ENCODE measurements at regions not wholly inside any gene's neighbourhood (a gene's known extent, or its start where the extent isn't known, plus 50 kb on each side); places are given as distances from the start of the nearest gene placed in this dataset.

DNA sequence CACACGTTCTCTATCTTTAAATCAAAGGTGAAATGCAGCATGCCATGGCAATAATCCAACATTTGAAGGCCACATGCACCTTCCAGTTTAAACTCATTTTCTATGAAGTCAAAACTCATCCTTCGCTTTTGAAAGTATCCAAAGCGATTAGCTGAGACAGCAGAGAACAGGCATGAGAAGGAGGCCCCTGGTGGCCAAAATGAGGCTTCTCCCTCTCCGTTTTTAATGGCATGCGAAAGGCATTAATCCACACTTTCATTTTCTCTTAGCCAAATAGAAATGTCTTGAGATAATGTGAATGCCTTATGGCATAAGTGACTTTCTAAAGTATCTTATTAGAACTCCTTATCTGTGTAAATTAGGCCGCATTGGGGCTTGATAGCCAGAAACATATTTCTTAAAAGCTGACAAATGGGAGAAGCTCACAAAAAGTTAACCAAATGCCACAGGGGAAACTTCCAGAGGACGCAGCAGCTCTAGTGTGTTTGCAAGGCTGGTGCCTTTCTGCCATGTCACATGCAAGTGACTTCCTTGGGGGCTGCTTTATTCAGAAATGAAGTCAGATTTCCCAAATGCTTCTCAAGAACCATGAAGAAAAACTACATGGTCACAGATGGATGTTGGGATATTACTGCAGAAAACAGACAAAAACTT lies 1189.6 kb downstream of the SORCS1 start:
- H3K4me1 ChIP-seq, result no peaks in the 10 kb centered on the region
- ATAC-seq (no peak), DNase-seq (no peak)
- H3K4me3 ChIP-seq, result no peak overlapping the region
- intact Hi-C loops (cut with DNase I), result no loop called here
- H3K36me3 ChIP-seq (ENCODE audit: insufficient read depth in 1 of 2, low read depth in 1 of 2), result no peaks in the 10 kb centered on the region
- 29 to 42% (median 29%) methylated on average over 7 of the region's 7 CpGs for WGBS, 3 donors
- no peak overlapping the region for H3K27ac ChIP-seq
- TF ChIP-seq, protein P1, sequence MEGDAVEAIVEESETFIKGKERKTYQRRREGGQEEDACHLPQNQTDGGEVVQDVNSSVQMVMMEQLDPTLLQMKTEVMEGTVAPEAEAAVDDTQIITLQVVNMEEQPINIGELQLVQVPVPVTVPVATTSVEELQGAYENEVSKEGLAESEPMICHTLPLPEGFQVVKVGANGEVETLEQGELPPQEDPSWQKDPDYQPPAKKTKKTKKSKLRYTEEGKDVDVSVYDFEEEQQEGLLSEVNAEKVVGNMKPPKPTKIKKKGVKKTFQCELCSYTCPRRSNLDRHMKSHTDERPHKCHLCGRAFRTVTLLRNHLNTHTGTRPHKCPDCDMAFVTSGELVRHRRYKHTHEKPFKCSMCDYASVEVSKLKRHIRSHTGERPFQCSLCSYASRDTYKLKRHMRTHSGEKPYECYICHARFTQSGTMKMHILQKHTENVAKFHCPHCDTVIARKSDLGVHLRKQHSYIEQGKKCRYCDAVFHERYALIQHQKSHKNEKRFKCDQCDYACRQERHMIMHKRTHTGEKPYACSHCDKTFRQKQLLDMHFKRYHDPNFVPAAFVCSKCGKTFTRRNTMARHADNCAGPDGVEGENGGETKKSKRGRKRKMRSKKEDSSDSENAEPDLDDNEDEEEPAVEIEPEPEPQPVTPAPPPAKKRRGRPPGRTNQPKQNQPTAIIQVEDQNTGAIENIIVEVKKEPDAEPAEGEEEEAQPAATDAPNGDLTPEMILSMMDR (IDR thresholded peaks at IDR 0.05), result peak; percentile 37
- H3K27me3 ChIP-seq (ENCODE audit: insufficient read depth in 3 of 3, low read length in 2 of 3), result no peaks in the 10 kb centered on the region
- H3K9me3 ChIP-seq, result no peaks in the 10 kb centered on the region

DNA sequence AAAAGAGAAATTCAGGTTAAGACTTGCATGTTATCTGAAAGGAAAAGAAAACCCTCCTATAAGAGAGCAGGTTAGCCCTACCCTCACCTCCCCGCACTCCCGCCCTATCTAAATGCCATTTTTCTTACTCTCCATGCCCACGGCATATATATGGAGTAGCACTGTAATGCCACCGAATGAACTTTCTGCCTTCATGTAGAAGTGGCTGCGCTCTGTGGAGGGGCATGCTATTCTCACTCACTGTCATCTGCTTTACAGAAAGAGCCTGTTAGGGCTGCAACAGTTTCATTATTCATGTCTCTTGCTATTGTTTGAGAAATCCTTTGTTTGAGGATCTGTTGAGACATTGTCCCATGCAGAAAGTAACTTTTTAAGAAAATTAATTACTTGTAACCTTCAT lies 1190.6 kb downstream of the SORCS1 start:
- Histone ChIP-seq H3K36me3 (ENCODE audit: insufficient read depth in 1 of 2, low read depth in 1 of 2) (no peaks in the 10 kb centered on the region), H3K4me1 (no peaks in the 10 kb centered on the region), H3K9me3 (no peaks in the 10 kb centered on the region), H3K27me3 (ENCODE audit: insufficient read depth in 3 of 3, low read length in 2 of 3) (no peaks in the 10 kb centered on the region), H3K4me3 (no peak overlapping the region), H3K27ac (no peak overlapping the region)
- TF ChIP-seq, protein P1 (IDR thresholded peaks at IDR 0.05), result no peak
- ATAC-seq, result no peak
- no peak for DNase-seq
- WGBS, 3 donors, result 87 to 95% (median 95%) methylated on average over 5 of the region's 5 CpGs
- intact Hi-C loops (cut with DNase I), result no loop called here

DNA sequence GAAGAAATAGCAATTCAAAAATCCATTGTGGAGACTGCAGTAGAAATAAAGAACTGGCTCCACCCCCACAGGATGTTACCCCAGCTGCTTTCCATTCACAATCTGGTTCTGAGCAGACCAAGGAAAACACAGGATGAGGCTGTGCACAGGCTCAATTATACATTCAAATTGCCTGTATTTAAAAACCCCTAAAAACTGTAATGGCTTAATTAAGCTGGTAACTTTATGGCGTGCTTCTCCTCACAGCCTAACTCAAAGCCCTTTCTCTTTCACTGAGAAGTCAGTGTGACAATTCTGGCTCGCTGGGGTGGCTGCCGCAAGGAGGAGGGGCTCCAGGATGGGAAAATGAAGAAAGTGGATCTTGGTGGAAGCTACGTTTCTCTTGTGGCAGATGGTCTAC lies 1191.1 kb downstream of the SORCS1 start:
- DNase-seq (no peak), ATAC-seq (no peak)
- H3K4me1 ChIP-seq, result no peaks in the 10 kb centered on the region
- no peaks in the 10 kb centered on the region for H3K9me3 ChIP-seq
- TF ChIP-seq, protein P1 (IDR thresholded peaks at IDR 0.05), result no peak
- no peak overlapping the region for H3K4me3 ChIP-seq
- H3K27ac ChIP-seq, result no peak overlapping the region
- H3K36me3 ChIP-seq (ENCODE audit: insufficient read depth in 1 of 2, low read depth in 1 of 2), result no peaks in the 10 kb centered on the region
- WGBS, 3 donors, result 21 to 24% (median 22%) methylated on average over 4 of the region's 4 CpGs
- H3K27me3 ChIP-seq (ENCODE audit: insufficient read depth in 3 of 3, low read length in 2 of 3), result no peaks in the 10 kb centered on the region
- intact Hi-C loops (cut with DNase I), result no loop called here

DNA sequence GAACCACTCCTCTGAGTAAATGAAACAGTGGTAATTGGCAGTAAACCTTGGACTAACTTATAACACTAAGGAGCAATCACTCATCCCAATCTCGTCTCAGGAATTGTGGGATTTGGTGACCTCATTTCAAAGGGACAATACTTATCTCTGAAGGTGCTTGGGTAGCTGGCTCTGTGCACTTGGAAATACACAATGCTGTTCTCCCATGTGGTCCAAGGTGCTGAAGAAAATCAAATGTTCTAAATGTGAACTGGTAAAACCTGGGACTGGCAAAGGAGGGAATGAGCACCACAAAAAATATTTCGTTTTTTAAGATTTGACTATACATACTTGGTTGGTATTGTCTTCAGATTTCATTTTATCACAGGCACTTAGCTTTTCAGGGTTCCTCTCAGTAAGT lies 1193.0 kb downstream of the SORCS1 start:
- TF ChIP-seq, protein P1 (IDR thresholded peaks at IDR 0.05), result no peak
- DNase-seq (no peak), ATAC-seq (no peak)
- Histone ChIP-seq H3K4me1 (no peaks in the 10 kb centered on the region), H3K27ac (no peak overlapping the region), H3K36me3 (ENCODE audit: insufficient read depth in 1 of 2, low read depth in 1 of 2) (no peaks in the 10 kb centered on the region), H3K9me3 (no peaks in the 10 kb centered on the region), H3K4me3 (no peak overlapping the region), H3K27me3 (ENCODE audit: insufficient read depth in 3 of 3, low read length in 2 of 3) (no peaks in the 10 kb centered on the region)
- 66 to 79% (median 75%) methylated on average over 2 of the region's 2 CpGs for WGBS, 3 donors
- intact Hi-C loops (cut with DNase I), result no loop called here

DNA sequence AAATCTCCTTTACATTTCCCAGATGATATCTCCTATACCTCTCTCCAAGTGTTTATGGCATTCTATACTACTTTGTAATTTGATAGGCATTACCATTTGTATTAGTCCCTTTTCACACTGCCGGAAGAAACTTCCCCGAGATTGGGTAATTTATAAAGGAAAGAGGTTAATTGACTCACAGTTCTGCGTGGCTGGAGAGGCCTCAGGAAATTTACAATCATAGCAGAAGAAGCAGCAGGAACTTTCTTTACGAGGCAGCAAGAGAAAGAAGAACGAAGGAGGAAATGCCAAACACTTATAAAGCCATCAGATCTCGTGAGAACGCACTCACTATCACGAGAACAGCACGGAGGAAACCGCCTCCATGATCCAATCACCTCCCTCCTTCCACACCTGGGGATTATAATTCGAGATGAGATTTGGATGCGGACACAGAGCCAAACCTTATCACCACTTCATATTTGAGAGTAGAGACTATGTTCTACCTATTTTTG lies 1194.6 kb downstream of the SORCS1 start:
- 30 to 34% (median 31%) methylated on average over 12 of the region's 12 CpGs for WGBS, 3 donors
- no peaks in the 10 kb centered on the region for H3K9me3 ChIP-seq
- intact Hi-C loops (cut with DNase I), result no loop called here
- no peaks in the 10 kb centered on the region for H3K36me3 ChIP-seq (ENCODE audit: insufficient read depth in 1 of 2, low read depth in 1 of 2)
- no peaks in the 10 kb centered on the region for H3K27me3 ChIP-seq (ENCODE audit: insufficient read depth in 3 of 3, low read length in 2 of 3)
- TF ChIP-seq, protein P1 (IDR thresholded peaks at IDR 0.05), result no peak
- H3K4me1 ChIP-seq, result no peaks in the 10 kb centered on the region
- no peak overlapping the region for H3K27ac ChIP-seq
- no peak overlapping the region for H3K4me3 ChIP-seq
- ATAC-seq (no peak), DNase-seq (no peak)

Measured in psoas muscle (tissue), 7 donors.